ENCODE measurements at regions not wholly inside any gene's neighbourhood (a gene's known extent, or its start where the extent isn't known, plus 50 kb on each side); places are given as distances from the start of the nearest gene placed in this dataset.
"Not testable (repeated sequence)": the region's sequence is repeated elsewhere in the genome, so short reads cannot be mapped to it uniquely, and the experiment has no call there.

- no peak for DNase-seq
- in situ Hi-C loops (cut with HindIII; ENCODE audit: low pct_ligation_motif_present, low pct_unique_long_range_greater_than_20kb, low sequenced_read_pairs), result no loop called here
These were observed 133.6 kb downstream of the CDH26 start for GRCh38 chr20:60091861-60092260.

GRCh38 chr20:60092729-60093128 lies 134.5 kb downstream of the CDH26 start:
- in situ Hi-C loops (cut with HindIII; ENCODE audit: low pct_ligation_motif_present, low pct_unique_long_range_greater_than_20kb, low sequenced_read_pairs), result no loop called here

GRCh38 chr20:60095456-60095855 lies 137.2 kb downstream of the CDH26 start:
- no peak for DNase-seq
- in situ Hi-C loops (cut with HindIII; ENCODE audit: low pct_ligation_motif_present, low pct_unique_long_range_greater_than_20kb, low sequenced_read_pairs), result no loop called here

More at GRCh38 chr20:60092729-60093128, 134.5 kb downstream of the CDH26 start:
- no peak for DNase-seq

GRCh38 chr20:60096166-60096565 lies 137.9 kb downstream of the CDH26 start:
- in situ Hi-C loops (cut with HindIII; ENCODE audit: low pct_ligation_motif_present, low pct_unique_long_range_greater_than_20kb, low sequenced_read_pairs), result no loop called here
- DNase-seq, result no peak

- DNase-seq, result no peak
These were observed 139.1 kb downstream of the CDH26 start for GRCh38 chr20:60097285-60097684.

GRCh38 chr20:60100780-60101179 lies 142.6 kb downstream of the CDH26 start:
- in situ Hi-C loops (cut with HindIII; ENCODE audit: low pct_ligation_motif_present, low pct_unique_long_range_greater_than_20kb, low sequenced_read_pairs), result no loop called here

More at GRCh38 chr20:60097285-60097684, 139.1 kb downstream of the CDH26 start:
- in situ Hi-C loops (cut with HindIII; ENCODE audit: low pct_ligation_motif_present, low pct_unique_long_range_greater_than_20kb, low sequenced_read_pairs), result no loop called here

GRCh38 chr20:60101201-60101890 lies 143.1 kb downstream of the CDH26 start:
- no peak for DNase-seq
- in situ Hi-C loops (cut with HindIII; ENCODE audit: low pct_ligation_motif_present, low pct_unique_long_range_greater_than_20kb, low sequenced_read_pairs), result no loop called here

More at GRCh38 chr20:60100780-60101179, 142.6 kb downstream of the CDH26 start:
- DNase-seq, result no peak

- DNase-seq, result no peak
- in situ Hi-C loops (cut with HindIII; ENCODE audit: low pct_ligation_motif_present, low pct_unique_long_range_greater_than_20kb, low sequenced_read_pairs), result no loop called here
These were observed 143.7 kb downstream of the CDH26 start for GRCh38 chr20:60101891-60102281.

GRCh38 chr20:60102665-60103210 lies 144.5 kb downstream of the CDH26 start:
- in situ Hi-C loops (cut with HindIII; ENCODE audit: low pct_ligation_motif_present, low pct_unique_long_range_greater_than_20kb, low sequenced_read_pairs), result no loop called here
- DNase-seq, result no peak

- in situ Hi-C loops (cut with HindIII; ENCODE audit: low pct_ligation_motif_present, low pct_unique_long_range_greater_than_20kb, low sequenced_read_pairs), result no loop called here
- DNase-seq, result no peak
These were observed 147.0 kb downstream of the CDH26 start for GRCh38 chr20:60104993-60105803.

GRCh38 chr20:60106186-60106585 lies 148.0 kb downstream of the CDH26 start:
- DNase-seq; in situ Hi-C loops (cut with HindIII; ENCODE audit: low pct_ligation_motif_present, low pct_unique_long_range_greater_than_20kb, low sequenced_read_pairs): not testable (repeated sequence)

- in situ Hi-C loops (cut with HindIII; ENCODE audit: low pct_ligation_motif_present, low pct_unique_long_range_greater_than_20kb, low sequenced_read_pairs), result no loop called here
- no peak for DNase-seq
These were observed 149.6 kb downstream of the CDH26 start for GRCh38 chr20:60107621-60108390.

- in situ Hi-C loops (cut with HindIII; ENCODE audit: low pct_ligation_motif_present, low pct_unique_long_range_greater_than_20kb, low sequenced_read_pairs), result no loop called here
- no peak for DNase-seq
These were observed 150.2 kb downstream of the CDH26 start for GRCh38 chr20:60108397-60108796.

- DNase-seq, result no peak
- in situ Hi-C loops (cut with HindIII; ENCODE audit: low pct_ligation_motif_present, low pct_unique_long_range_greater_than_20kb, low sequenced_read_pairs), result no loop called here
These were observed 155.0 kb downstream of the CDH26 start for GRCh38 chr20:60113024-60113724.

- in situ Hi-C loops (cut with HindIII; ENCODE audit: low pct_ligation_motif_present, low pct_unique_long_range_greater_than_20kb, low sequenced_read_pairs), result no loop called here
- no peak for DNase-seq
These were observed 155.5 kb downstream of the CDH26 start for GRCh38 chr20:60113771-60114170.

- no peak for DNase-seq
- in situ Hi-C loops (cut with HindIII; ENCODE audit: low pct_ligation_motif_present, low pct_unique_long_range_greater_than_20kb, low sequenced_read_pairs), result no loop called here
These were observed 157.2 kb downstream of the CDH26 start for GRCh38 chr20:60115451-60115850.

GRCh38 chr20:60116128-60116909 lies 158.1 kb downstream of the CDH26 start:
- no peak for DNase-seq
- in situ Hi-C loops (cut with HindIII; ENCODE audit: low pct_ligation_motif_present, low pct_unique_long_range_greater_than_20kb, low sequenced_read_pairs), result no loop called here

GRCh38 chr20:60117065-60117464 lies 158.8 kb downstream of the CDH26 start:
- no peak for DNase-seq

More at GRCh38 chr20:60117065-60117464, 158.8 kb downstream of the CDH26 start:
- in situ Hi-C loops (cut with HindIII; ENCODE audit: low pct_ligation_motif_present, low pct_unique_long_range_greater_than_20kb, low sequenced_read_pairs), result no loop called here
